Colonic mucosa (tissue), 4 donors: ENCODE measurements at regions not wholly inside any gene's neighbourhood (a gene's known extent, or its start where the extent isn't known, plus 50 kb on each side); places are given as distances from the start of the nearest gene placed in this dataset.

Experiments used
- DNase-seq: peaks from one replicate; pipeline ENCODE4 v3.0.0-alpha.2; 2020
- H3K27ac ChIP-seq: fragments of 200-600 bp; one replicate; pipeline ENCODE4 v1.8.0; 2021
- H3K27me3 ChIP-seq: fragments of 200-600 bp; one replicate; pipeline ENCODE4 v1.8.0; 2021
- H3K36me3 ChIP-seq: fragments of 200-600 bp; one replicate; pipeline ENCODE4 v1.8.0; 2021
- H3K4me1 ChIP-seq: fragments of 200-600 bp; one replicate; pipeline ENCODE4 v1.8.0; 2021; ENCODE audit warnings: mild to moderate bottlenecking
- H3K4me3 ChIP-seq: fragments of 200-600 bp; one replicate; pipeline ENCODE4 v1.8.0; 2021
- H3K9ac ChIP-seq, 2 donors: one replicate each; pipeline ENCODE4 v1.7.0; 2013; ENCODE audit warnings: control low read depth in 2 of 2, low read depth in 2 of 2, low read length in 2 of 2
- H3K9me3 ChIP-seq: fragments of 200-600 bp; one replicate; pipeline ENCODE4 v1.8.0; 2021
- CTCF ChIP-seq: fragments of 200-600 bp; IDR thresholded peaks from one replicate; pipeline ENCODE4 v1.8.0; 2022; ENCODE audit warnings: antibody characterized with exemption, mild to moderate bottlenecking
- intact Hi-C: fragments of 100-400 bp; cut with DNase I; formaldehyde crosslinking; loops from one replicate; pipeline ENCODE4 v1.14.1; 2022
- donor health status: healthy.
- donor health status: DM: no; HTN: no; CAD: no.
- donor health status: DM: no; HTN: no; CAD: no.

GRCh38 chr13:56189439-56189838 is 951.3 kb upstream of the PRR20A start:
- Histone ChIP-seq H3K9ac (no peak overlapping the region), H3K4me1 (no peaks in the 10 kb centered on the region), H3K27ac (no peak overlapping the region), H3K36me3 (no peaks in the 10 kb centered on the region), H3K27me3 (no peaks in the 10 kb centered on the region), H3K4me3 (no peak overlapping the region), H3K9me3 (no peaks in the 10 kb centered on the region)
- intact Hi-C loops: no loop called here
- no peak for TF ChIP-seq CTCF
- DNase-seq: no peak

DNA sequence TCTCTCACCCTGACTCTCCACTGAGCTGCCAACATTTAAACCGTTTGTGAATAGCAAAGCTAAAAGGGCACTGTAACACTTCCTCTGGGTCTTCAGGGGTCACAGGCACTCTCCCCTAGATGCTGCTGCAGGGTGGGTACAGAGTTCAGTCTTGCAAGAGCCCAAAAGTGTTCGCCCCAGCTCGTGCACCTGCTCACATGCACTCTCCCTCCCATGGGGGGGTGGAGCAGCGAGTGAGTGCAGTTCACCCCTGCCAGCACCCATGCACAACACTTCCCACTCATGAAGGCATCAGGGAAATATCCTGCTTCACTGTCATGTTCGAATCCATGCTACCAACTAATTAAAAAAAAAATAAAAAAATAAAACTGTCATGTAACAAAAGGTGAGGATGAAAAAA is 950.7 kb upstream of the PRR20A start:
- DNase-seq: no peak
- Histone ChIP-seq H3K4me1 (no peaks in the 10 kb centered on the region), H3K4me3 (no peak overlapping the region), H3K36me3 (no peaks in the 10 kb centered on the region), H3K9me3 (no peaks in the 10 kb centered on the region), H3K9ac (no peak overlapping the region), H3K27ac (no peak overlapping the region), H3K27me3 (no peaks in the 10 kb centered on the region)
- intact Hi-C loops: no loop called here
- no peak for TF ChIP-seq CTCF

DNA sequence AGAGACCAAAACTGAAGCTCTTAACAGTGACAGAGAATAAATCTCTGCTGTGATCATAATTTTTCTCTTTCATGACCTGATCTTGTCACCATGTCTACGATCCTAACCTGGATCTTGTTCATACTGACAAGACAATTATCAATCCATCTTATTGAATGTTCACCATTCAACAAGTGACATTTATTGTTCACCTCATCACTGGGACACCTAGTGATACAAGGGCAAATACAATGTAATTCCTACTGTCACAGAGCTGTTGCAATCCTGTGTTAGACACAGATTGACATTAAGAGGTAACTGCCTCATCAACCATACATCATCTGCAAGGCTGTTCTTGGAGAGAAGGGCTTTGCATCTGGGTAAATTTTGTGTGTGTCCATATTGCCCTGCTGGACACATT is 942.4 kb upstream of the PRR20A start:
- no peak overlapping the region for H3K9ac ChIP-seq
- H3K36me3 ChIP-seq: no peaks in the 10 kb centered on the region
- H3K27ac ChIP-seq: no peak overlapping the region
- TF ChIP-seq CTCF: no peak
- intact Hi-C loops: no loop called here
- no peaks in the 10 kb centered on the region for H3K27me3 ChIP-seq
- H3K9me3 ChIP-seq: no peaks in the 10 kb centered on the region
- no peak overlapping the region for H3K4me3 ChIP-seq
- H3K4me1 ChIP-seq: no peaks in the 10 kb centered on the region
- no peak for DNase-seq

DNA sequence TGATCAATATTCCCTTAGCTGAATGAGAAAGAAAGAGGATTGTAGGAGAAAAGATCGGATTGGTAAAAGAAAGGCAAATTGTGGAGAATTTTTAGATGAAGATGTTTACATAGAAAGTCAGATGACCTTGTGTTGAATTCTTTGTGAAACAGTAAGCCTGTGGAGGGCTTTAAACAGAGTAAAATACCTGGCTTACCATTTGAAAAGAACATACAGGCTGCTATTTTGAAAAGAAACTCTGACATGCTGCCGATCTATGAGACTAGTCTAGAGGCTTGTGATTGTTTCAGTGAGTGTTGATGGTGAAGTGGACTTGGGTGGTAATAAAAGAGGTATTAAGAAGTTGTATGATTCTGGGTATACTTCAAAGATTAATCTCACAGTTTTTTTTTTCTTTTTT is 938.9 kb upstream of the PRR20A start:
- Histone ChIP-seq H3K4me3 (no peak overlapping the region), H3K36me3 (no peaks in the 10 kb centered on the region), H3K9ac (no peak overlapping the region), H3K27ac (no peak overlapping the region), H3K9me3 (no peaks in the 10 kb centered on the region), H3K27me3 (no peaks in the 10 kb centered on the region), H3K4me1 (no peaks in the 10 kb centered on the region)
- intact Hi-C loops: no loop called here
- no peak for DNase-seq
- no peak for TF ChIP-seq CTCF

DNA sequence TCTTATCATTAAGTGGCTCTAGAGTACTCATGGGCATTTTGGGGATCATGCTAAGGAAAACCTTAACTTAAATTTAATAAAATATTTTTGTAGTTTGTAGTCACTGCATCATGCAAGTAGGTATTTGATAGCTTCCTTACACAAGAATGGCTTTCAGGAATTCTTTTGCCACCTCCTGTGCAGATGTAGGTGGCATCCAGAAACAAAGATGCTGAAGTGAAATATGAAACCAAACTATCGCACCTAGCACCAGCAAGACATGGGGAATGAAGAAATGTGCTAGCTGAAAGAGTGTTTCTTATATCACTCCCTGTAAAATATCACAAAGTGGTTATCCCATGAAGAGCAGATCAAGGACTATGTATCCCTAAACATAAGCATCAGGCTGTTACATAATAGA is 924.5 kb upstream of the PRR20A start:
- intact Hi-C loops: no loop called here
- H3K4me3 ChIP-seq: no peak overlapping the region
- H3K27me3 ChIP-seq: no peaks in the 10 kb centered on the region
- DNase-seq: no peak
- no peak overlapping the region for H3K9ac ChIP-seq
- no peaks in the 10 kb centered on the region for H3K9me3 ChIP-seq
- no peak for TF ChIP-seq CTCF
- no peaks in the 10 kb centered on the region for H3K4me1 ChIP-seq
- H3K27ac ChIP-seq: no peak overlapping the region
- H3K36me3 ChIP-seq: no peaks in the 10 kb centered on the region

- H3K4me3 ChIP-seq: no peak overlapping the region
- peak overlapping the region in 1 of 2 donors; percentile 1 for H3K9ac ChIP-seq
- H3K4me1 ChIP-seq: no peaks in the 10 kb centered on the region
- H3K27me3 ChIP-seq: no peaks in the 10 kb centered on the region
- DNase-seq: no peak
- no peaks in the 10 kb centered on the region for H3K36me3 ChIP-seq
- no peaks in the 10 kb centered on the region for H3K9me3 ChIP-seq
- intact Hi-C loops: no loop called here
- no peak for TF ChIP-seq CTCF
- H3K27ac ChIP-seq: no peak overlapping the region
These were observed 893.0 kb upstream of the PRR20A start for GRCh38 chr13:56247692-56248091.
